ENCODE measurements at regions not wholly inside any gene's neighbourhood (a gene's known extent, or its start where the extent isn't known, plus 50 kb on each side); places are given as distances from the start of the nearest gene placed in this dataset.

DNA sequence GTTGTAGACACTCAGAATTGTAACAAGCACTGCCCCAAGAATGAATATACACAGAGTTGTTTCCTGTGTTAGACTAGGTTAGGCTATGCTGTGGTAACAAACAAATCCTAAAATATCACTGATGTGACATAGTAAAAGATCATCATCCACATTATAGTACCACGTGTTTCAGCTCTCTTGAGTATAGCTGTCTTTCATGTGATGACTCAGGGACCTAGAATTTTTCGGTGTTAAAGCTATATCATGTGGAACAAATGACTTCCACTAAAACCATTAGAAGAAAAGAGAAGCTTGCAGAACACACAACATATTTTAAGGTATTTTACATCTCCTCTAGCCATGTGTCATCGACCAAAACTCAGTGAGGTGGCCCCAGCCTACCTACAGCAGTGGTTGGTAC is 307.9 kb upstream of the RBMS3 start:
- H4K8ac ChIP-seq (ENCODE audit: extremely low read depth, insufficient read depth, low read length) = no peak overlapping the region
- H3K23ac ChIP-seq (ENCODE audit: insufficient read length) = no peak overlapping the region
- no peak overlapping the region for H2BK120ac ChIP-seq (replicated peaks; ENCODE audit: low read depth, low read length)
- H3K27me3 ChIP-seq (replicated peaks in 1 of 4; ENCODE audit: control insufficient read depth in 3 of 4, extremely low read depth in 1 of 4, insufficient read depth in 3 of 4, low read length in 3 of 4) = no peaks in the 10 kb centered on the region
- H2BK12ac ChIP-seq (ENCODE audit: low read depth, low read length) = no peak overlapping the region
- no peaks in the 10 kb centered on the region for H3K36me3 ChIP-seq (ENCODE audit: control insufficient read depth in 2 of 4, insufficient read depth in 4 of 4, low read length in 3 of 4)
- no peak overlapping the region for H2BK5ac ChIP-seq (ENCODE audit: low read depth, low read length)
- no peaks in the 10 kb centered on the region for H3K23me2 ChIP-seq (ENCODE audit: low read depth, low read length)
- H2AFZ ChIP-seq (ENCODE audit: low read length) = no peak overlapping the region
- no peaks in the 10 kb centered on the region for H3K9me3 ChIP-seq (ENCODE audit: insufficient read depth in 2 of 2, low read depth in 1 of 2, low read length in 1 of 2)
- no peak overlapping the region for H2BK20ac ChIP-seq (ENCODE audit: low read length)
- FAIRE-seq = no peak
- H3K14ac ChIP-seq (ENCODE audit: insufficient read length) = no peak overlapping the region
- CTCF ChIA-PET (ENCODE audit: partially characterized antibody) = no interaction called here
- H4K91ac ChIP-seq (replicated peaks; ENCODE audit: insufficient read length, low read length) = no peak overlapping the region
- H3K56ac ChIP-seq (replicated peaks; ENCODE audit: insufficient read length, low read depth, low read length) = no peak overlapping the region
- H3K27ac ChIP-seq (ENCODE audit: low read depth, low read length) = no peak overlapping the region
- no peaks in the 10 kb centered on the region for H3K79me1 ChIP-seq (ENCODE audit: low read depth, low read length)
- no peak overlapping the region for H4K5ac ChIP-seq (ENCODE audit: insufficient read length, low read depth, low read length)
- no peak for DNase-seq (ENCODE audit: low read depth in 1 of 2, low spot score in 2 of 2)
- POLR2A ChIA-PET (ENCODE audit: partially characterized antibody) = no interaction called here
- H3K18ac ChIP-seq (ENCODE audit: extremely low read depth, low read length) = no peak overlapping the region
- WGBS, 2 experiments (ENCODE audit: extremely low coverage in 1 of 2, insufficient coverage in 1 of 2, insufficient read length in 1 of 2, insufficient replicate concordance in 2 of 2, low coverage in 1 of 2, low lambda C conversion rate in 2 of 2, missing lambda C conversion rate in 1 of 2) = 87% methylated on average over 3 of the region's 3 CpGs; no CpG with 5 or more reads in 1 of the 2 experiments
- H3K4ac ChIP-seq (replicated peaks; ENCODE audit: insufficient read length, low read depth, low read length) = no peak overlapping the region
- H3K79me2 ChIP-seq (ENCODE audit: control insufficient read depth in 1 of 2, insufficient read depth in 2 of 2, low read length in 2 of 2) = no peaks in the 10 kb centered on the region
- no peaks in the 10 kb centered on the region for H3K4me1 ChIP-seq (replicated peaks in 1 of 4; ENCODE audit: control insufficient read depth in 3 of 4, insufficient read depth in 4 of 4, low read length in 3 of 4)
- no peak overlapping the region for H3K4me3 ChIP-seq (ENCODE audit: extremely low read depth in 1 of 4, insufficient read depth in 2 of 4, low read depth in 3 of 4, low read length in 4 of 4)
- no peak overlapping the region for H2BK15ac ChIP-seq (ENCODE audit: low read length)
- no peaks in the 10 kb centered on the region for H4K20me1 ChIP-seq (replicated peaks in 1 of 2; ENCODE audit: control insufficient read depth in 1 of 2, insufficient read depth in 2 of 2, low read length in 2 of 2)
- H3K4me2 ChIP-seq (ENCODE audit: insufficient read depth in 1 of 2, low read depth in 2 of 2, low read length in 2 of 2) = no peak overlapping the region
- no peak overlapping the region for H3K9ac ChIP-seq (replicated peaks in 1 of 4; ENCODE audit: extremely low read depth in 1 of 4, low read depth in 3 of 4, low read length in 3 of 4)
- no peak overlapping the region for H2AK5ac ChIP-seq (ENCODE audit: low read depth, low read length)
- TF ChIP-seq, protein P1, sequence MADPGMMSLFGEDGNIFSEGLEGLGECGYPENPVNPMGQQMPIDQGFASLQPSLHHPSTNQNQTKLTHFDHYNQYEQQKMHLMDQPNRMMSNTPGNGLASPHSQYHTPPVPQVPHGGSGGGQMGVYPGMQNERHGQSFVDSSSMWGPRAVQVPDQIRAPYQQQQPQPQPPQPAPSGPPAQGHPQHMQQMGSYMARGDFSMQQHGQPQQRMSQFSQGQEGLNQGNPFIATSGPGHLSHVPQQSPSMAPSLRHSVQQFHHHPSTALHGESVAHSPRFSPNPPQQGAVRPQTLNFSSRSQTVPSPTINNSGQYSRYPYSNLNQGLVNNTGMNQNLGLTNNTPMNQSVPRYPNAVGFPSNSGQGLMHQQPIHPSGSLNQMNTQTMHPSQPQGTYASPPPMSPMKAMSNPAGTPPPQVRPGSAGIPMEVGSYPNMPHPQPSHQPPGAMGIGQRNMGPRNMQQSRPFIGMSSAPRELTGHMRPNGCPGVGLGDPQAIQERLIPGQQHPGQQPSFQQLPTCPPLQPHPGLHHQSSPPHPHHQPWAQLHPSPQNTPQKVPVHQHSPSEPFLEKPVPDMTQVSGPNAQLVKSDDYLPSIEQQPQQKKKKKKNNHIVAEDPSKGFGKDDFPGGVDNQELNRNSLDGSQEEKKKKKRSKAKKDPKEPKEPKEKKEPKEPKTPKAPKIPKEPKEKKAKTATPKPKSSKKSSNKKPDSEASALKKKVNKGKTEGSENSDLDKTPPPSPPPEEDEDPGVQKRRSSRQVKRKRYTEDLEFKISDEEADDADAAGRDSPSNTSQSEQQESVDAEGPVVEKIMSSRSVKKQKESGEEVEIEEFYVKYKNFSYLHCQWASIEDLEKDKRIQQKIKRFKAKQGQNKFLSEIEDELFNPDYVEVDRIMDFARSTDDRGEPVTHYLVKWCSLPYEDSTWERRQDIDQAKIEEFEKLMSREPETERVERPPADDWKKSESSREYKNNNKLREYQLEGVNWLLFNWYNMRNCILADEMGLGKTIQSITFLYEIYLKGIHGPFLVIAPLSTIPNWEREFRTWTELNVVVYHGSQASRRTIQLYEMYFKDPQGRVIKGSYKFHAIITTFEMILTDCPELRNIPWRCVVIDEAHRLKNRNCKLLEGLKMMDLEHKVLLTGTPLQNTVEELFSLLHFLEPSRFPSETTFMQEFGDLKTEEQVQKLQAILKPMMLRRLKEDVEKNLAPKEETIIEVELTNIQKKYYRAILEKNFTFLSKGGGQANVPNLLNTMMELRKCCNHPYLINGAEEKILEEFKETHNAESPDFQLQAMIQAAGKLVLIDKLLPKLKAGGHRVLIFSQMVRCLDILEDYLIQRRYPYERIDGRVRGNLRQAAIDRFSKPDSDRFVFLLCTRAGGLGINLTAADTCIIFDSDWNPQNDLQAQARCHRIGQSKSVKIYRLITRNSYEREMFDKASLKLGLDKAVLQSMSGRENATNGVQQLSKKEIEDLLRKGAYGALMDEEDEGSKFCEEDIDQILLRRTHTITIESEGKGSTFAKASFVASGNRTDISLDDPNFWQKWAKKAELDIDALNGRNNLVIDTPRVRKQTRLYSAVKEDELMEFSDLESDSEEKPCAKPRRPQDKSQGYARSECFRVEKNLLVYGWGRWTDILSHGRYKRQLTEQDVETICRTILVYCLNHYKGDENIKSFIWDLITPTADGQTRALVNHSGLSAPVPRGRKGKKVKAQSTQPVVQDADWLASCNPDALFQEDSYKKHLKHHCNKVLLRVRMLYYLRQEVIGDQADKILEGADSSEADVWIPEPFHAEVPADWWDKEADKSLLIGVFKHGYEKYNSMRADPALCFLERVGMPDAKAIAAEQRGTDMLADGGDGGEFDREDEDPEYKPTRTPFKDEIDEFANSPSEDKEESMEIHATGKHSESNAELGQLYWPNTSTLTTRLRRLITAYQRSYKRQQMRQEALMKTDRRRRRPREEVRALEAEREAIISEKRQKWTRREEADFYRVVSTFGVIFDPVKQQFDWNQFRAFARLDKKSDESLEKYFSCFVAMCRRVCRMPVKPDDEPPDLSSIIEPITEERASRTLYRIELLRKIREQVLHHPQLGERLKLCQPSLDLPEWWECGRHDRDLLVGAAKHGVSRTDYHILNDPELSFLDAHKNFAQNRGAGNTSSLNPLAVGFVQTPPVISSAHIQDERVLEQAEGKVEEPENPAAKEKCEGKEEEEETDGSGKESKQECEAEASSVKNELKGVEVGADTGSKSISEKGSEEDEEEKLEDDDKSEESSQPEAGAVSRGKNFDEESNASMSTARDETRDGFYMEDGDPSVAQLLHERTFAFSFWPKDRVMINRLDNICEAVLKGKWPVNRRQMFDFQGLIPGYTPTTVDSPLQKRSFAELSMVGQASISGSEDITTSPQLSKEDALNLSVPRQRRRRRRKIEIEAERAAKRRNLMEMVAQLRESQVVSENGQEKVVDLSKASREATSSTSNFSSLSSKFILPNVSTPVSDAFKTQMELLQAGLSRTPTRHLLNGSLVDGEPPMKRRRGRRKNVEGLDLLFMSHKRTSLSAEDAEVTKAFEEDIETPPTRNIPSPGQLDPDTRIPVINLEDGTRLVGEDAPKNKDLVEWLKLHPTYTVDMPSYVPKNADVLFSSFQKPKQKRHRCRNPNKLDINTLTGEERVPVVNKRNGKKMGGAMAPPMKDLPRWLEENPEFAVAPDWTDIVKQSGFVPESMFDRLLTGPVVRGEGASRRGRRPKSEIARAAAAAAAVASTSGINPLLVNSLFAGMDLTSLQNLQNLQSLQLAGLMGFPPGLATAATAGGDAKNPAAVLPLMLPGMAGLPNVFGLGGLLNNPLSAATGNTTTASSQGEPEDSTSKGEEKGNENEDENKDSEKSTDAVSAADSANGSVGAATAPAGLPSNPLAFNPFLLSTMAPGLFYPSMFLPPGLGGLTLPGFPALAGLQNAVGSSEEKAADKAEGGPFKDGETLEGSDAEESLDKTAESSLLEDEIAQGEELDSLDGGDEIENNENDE (IDR thresholded peaks at IDR 0.05; ENCODE audit: insufficient replicate concordance, low read length) = no peak

All from H1 (cell line).